K562 (cell line): ENCODE measurements at regions not wholly inside any gene's neighbourhood (a gene's known extent, or its start where the extent isn't known, plus 50 kb on each side); places are given as distances from the start of the nearest gene placed in this dataset.

Experiments
- ATAC-seq: fragments of 200-7000 bp; cut with Tn5 transposase; 3 replicates; pipeline ENCODE4 v1.9.1; 2020; ENCODE audit warnings: moderate library complexity
- BruUV-seq: library from RNA; stranded (reverse); fragments of 400-500 nt; replicated peaks from 2 replicates; lab custom pipeline; 2021; lab: Mats Ljungman, UMichigan
- CTCF ChIA-PET: fragments of 300-600 bp; formaldehyde crosslinking; extraction: SDS; loops from one replicate; lab custom pipeline; 2021; ENCODE audit warnings: low intra/inter-chr PET ratio; lab: Yijun Ruan, JAX
- POLR2A ChIA-PET: fragments of 300-600, 350-650 bp; sonication (Branson Sonifier 250); formaldehyde crosslinking; extraction: SDS; loops from one replicate; lab custom pipeline; 2021; ENCODE audit warnings: antibody characterized with exemption, inconsistent platforms; lab: Yijun Ruan, JAX
- DNase-seq, 4 experiments: peaks; one replicate each; pipeline versions ENCODE4 v3.0.0 to v3.0.0-alpha.2; 2011 to 2018; ENCODE audit warnings: low spot score in 3 of 4, mixed read lengths in 3 of 4; ENCODE audit errors: extremely low read depth in 1 of 4
- FAIRE-seq: peaks from 2 replicates; lab custom pipeline; 2011; peaks lifted over from hg19 to GRCh38; lab: Jason Lieb, UNC
- H2AFZ ChIP-seq: 2 replicates; pipeline ENCODE4 v1.6.0; 2011; ENCODE audit warnings: low read depth, low read length, control low read depth, inconsistent platforms
- H3K27ac ChIP-seq: fragments of 200-600 bp; 3 replicates; pipeline ENCODE4 v1.8.0; 2011; ENCODE audit warnings: low read depth, mild to moderate bottlenecking, control low read depth, inconsistent platforms, low read length, moderate library complexity, mixed read lengths; ENCODE audit errors: extremely low read depth
- H3K27me3 ChIP-seq, 2 experiments: fragments of 300-600 bp in 1 of 2; 2 replicates in 1 of 2; 3 replicates in 1 of 2; pipeline versions ENCODE4 v1.6.0 to v1.8.0; 2011; ENCODE audit warnings: inconsistent platforms in 2 of 2, low read length in 2 of 2, mild to moderate bottlenecking in 1 of 2, mixed read lengths in 1 of 2, moderate library complexity in 1 of 2; ENCODE audit not compliant: control insufficient read depth in 2 of 2, insufficient read depth in 2 of 2
- H3K36me3 ChIP-seq: fragments of 300-600 bp; 3 replicates; pipeline ENCODE4 v1.8.0; 2011; ENCODE audit warnings: mild to moderate bottlenecking, low read length, inconsistent platforms; ENCODE audit not compliant: control insufficient read depth, insufficient read depth
- H3K4me1 ChIP-seq, 2 experiments: fragments of 200-600 bp in 1 of 2; replicated peaks in 1 of 2; 2 replicates in 1 of 2; 3 replicates in 1 of 2; pipeline versions ENCODE4 v1.5.1 to v1.8.0; 2011; ENCODE audit warnings: inconsistent platforms in 2 of 2, low read length in 2 of 2, mild to moderate bottlenecking in 1 of 2, mixed read lengths in 1 of 2, moderate library complexity in 1 of 2; ENCODE audit not compliant: control insufficient read depth in 2 of 2, insufficient read depth in 2 of 2
- H3K4me2 ChIP-seq: 2 replicates; pipeline ENCODE4 v1.6.1; 2011; ENCODE audit warnings: low read length, control low read depth, inconsistent platforms, mixed read lengths; ENCODE audit not compliant: insufficient read depth
- H3K4me3 ChIP-seq: fragments of 200-600 bp; sonication (generic), shearing (Covaris generic); 2 replicates; pipeline ENCODE4 v1.5.1; 2016; ENCODE audit warnings: control low read depth, inconsistent platforms
- H3K79me2 ChIP-seq: fragments of 200-600 bp; 3 replicates; pipeline ENCODE4 v1.8.0; 2011; ENCODE audit warnings: low read length, inconsistent platforms; ENCODE audit not compliant: control insufficient read depth, insufficient read depth
- H3K9ac ChIP-seq, 2 experiments: 2 replicates each; pipeline versions ENCODE4 v1.6.0 to v1.6.1; 2011; ENCODE audit warnings: low read depth in 2 of 2, low read length in 2 of 2, control low read depth in 1 of 2, inconsistent platforms in 1 of 2, mild to moderate bottlenecking in 1 of 2, mixed read lengths in 1 of 2; ENCODE audit not compliant: insufficient read depth in 1 of 2
- H3K9me1 ChIP-seq: one replicate; pipeline ENCODE4 v1.6.0; 2011; ENCODE audit warnings: inconsistent platforms, mild to moderate bottlenecking, low read length, moderate library complexity; ENCODE audit not compliant: control insufficient read depth, insufficient read depth
- H3K9me3 ChIP-seq: replicated peaks from 2 replicates; pipeline ENCODE4 v1.5.1; 2011; ENCODE audit warnings: low read depth, low read length, inconsistent platforms; ENCODE audit not compliant: control insufficient read depth, insufficient read depth
- H4K20me1 ChIP-seq: replicated peaks from 2 replicates; pipeline ENCODE4 v1.6.1; 2011; ENCODE audit warnings: low read length, inconsistent platforms, mixed read lengths; ENCODE audit not compliant: control insufficient read depth, insufficient read depth
- CAMTA2 ChIP-seq: fragments of 250-450 bp; sonication (Bioruptor Pico); conservative IDR thresholded peaks from 2 replicates; pipeline ENCODE4 v1.5.1; 2022
- CBX8 ChIP-seq: fragments of 200-600 bp; sonication (generic); IDR thresholded peaks from 2 replicates; pipeline ENCODE4 v1.6.1; 2012; ENCODE audit warnings: borderline replicate concordance, mixed run types, low read depth, mild to moderate bottlenecking, moderate library complexity, mixed read lengths, low read length, control low read depth, inconsistent platforms; ENCODE audit not compliant: poor library complexity, severe bottlenecking; ENCODE audit errors: extremely low read depth
- ELF4 ChIP-seq: fragments of 450-650 bp; formaldehyde crosslinking; IDR thresholded peaks from 2 replicates; pipeline ENCODE4 v1.4.0; 2022; ENCODE audit warnings: missing genetic modification characterization
- ILK ChIP-seq: fragments of 450-650 bp; IDR thresholded peaks from 2 replicates; pipeline ENCODE4 v1.6.1; 2016; ENCODE audit warnings: missing genetic modification characterization, low read depth, mild to moderate bottlenecking, missing compliant biosample characterization, moderate library complexity, borderline replicate concordance
- JUNB ChIP-seq: fragments of 450-650 bp; formaldehyde crosslinking; conservative IDR thresholded peaks from 2 replicates; pipeline ENCODE4 v1.4.0; 2020; ENCODE audit warnings: mild to moderate bottlenecking
- MTF1 ChIP-seq: fragments of 250-450 bp; sonication (Bioruptor Pico); IDR thresholded peaks from 2 replicates; pipeline ENCODE4 v1.9.0; 2021; ENCODE audit warnings: moderate library complexity, mild to moderate bottlenecking, inconsistent platforms, borderline replicate concordance
- RCOR1 ChIP-seq, 2 experiments: IDR thresholded peaks; 2 replicates each; pipeline ENCODE4 v1.6.1; 2012; ENCODE audit warnings: low read depth in 2 of 2, low read length in 2 of 2, borderline replicate concordance in 1 of 2, improper control_type of control experiment in 1 of 2
- TAF7 ChIP-seq: fragments of 450-650 bp; IDR thresholded peaks from 2 replicates; pipeline ENCODE4 v1.6.1; 2016; ENCODE audit warnings: missing genetic modification characterization, missing compliant biosample characterization
- TAF9B ChIP-seq: fragments of 450-650 bp; IDR thresholded peaks from 2 replicates; pipeline ENCODE4 v1.6.1; 2018; ENCODE audit warnings: mild to moderate bottlenecking; ENCODE audit not compliant: partially characterized antibody
- TSC22D4 ChIP-seq: fragments of 450-650 bp; IDR thresholded peaks from 2 replicates; pipeline ENCODE4 v1.6.1; 2016; ENCODE audit warnings: missing genetic modification characterization, missing biosample characterization, control low read depth
- UBTF ChIP-seq, 2 experiments: IDR thresholded peaks; 2 replicates each; pipeline ENCODE4 v1.6.1; 2012; ENCODE audit warnings: improper control_type of control experiment in 2 of 2, low read depth in 2 of 2, low read length in 2 of 2, borderline replicate concordance in 1 of 2
- ZBTB12 ChIP-seq: fragments of 250-450 bp; sonication (Bioruptor Pico); IDR thresholded peaks from 2 replicates; pipeline ENCODE4 v1.4.0; 2020
- ZNF134 ChIP-seq: fragments of 250-450 bp; sonication (Bioruptor Pico); conservative IDR thresholded peaks from 2 replicates; pipeline ENCODE4 v1.4.0; 2020
- ZNF224 ChIP-seq: sonication (generic); formaldehyde crosslinking; IDR thresholded peaks from 2 replicates; pipeline ENCODE4 v1.8.0; 2022; ENCODE audit warnings: mild to moderate bottlenecking, missing genetic modification reagents
- ZNF764 ChIP-seq: fragments of 250-450 bp; sonication (Bioruptor Pico); IDR thresholded peaks from 2 replicates; pipeline ENCODE4 v1.4.0; 2020; ENCODE audit warnings: low read depth, mild to moderate bottlenecking, moderate library complexity
- WGBS: fragments of 100-300 bp; shearing (Covaris generic); methylation state at CpG from one replicate; pipeline ENCODE4 v1.1.6; 2016; ENCODE audit warnings: low coverage, mixed read lengths; ENCODE audit not compliant: insufficient coverage; ENCODE audit errors: missing lambda C conversion rate; 5-methylcytosine and 5-hydroxymethylcytosine counted together
- in situ Hi-C: fragments of 300-500 bp; cut with MboI; formaldehyde crosslinking; loops from 4 replicates; pipeline ENCODE4 v1.15.0; 2018; ENCODE audit warnings: inconsistent platforms, mixed read lengths
- intact Hi-C: fragments of 100-400 bp; cut with micrococcal nuclease; formaldehyde crosslinking; loops from 2 replicates; pipeline ENCODE4 v1.14.2; 2022
- TF ChIP-seq, protein P1 (sequence below): fragments of 450-650 bp; IDR thresholded peaks from 2 replicates; pipeline ENCODE4 v1.6.1; 2017; ENCODE audit warnings: antibody characterized with exemption

- TF ChIP-seq UBTF (IDR thresholded peaks at IDR 0.05; ENCODE audit: borderline replicate concordance in 1 of 2, low read depth in 2 of 2, low read length in 2 of 2) (no peak), ILK (tag) (no peak), ZNF224 (CRISPR knock-in tag) (no peak), ZNF134 (no peak), CAMTA2 (no peak)
- TF ChIP-seq, all 486 proteins: peak for 0
Observed at GRCh38 chr5:73357576-73357975, 91.0 kb downstream of the FOXD1 start (continued).

GRCh38 chr5:73355108-73355507 lies 93.5 kb downstream of the FOXD1 start:
- Histone ChIP-seq H3K4me2 (no peak overlapping the region), H3K9me1 (no peaks in the 10 kb centered on the region), H3K27me3 (peaks cover 3 to 5% of the 10 kb centered on the region in 2 experiments; a peak in 2 of 5 replicates), H3K4me3 (no peak overlapping the region), H3K36me3 (no peaks in the 10 kb centered on the region), H3K27ac (no peak overlapping the region), H3K79me2 (no peaks in the 10 kb centered on the region), H4K20me1 (no peaks in the 10 kb centered on the region), H2AFZ (no peak overlapping the region), H3K9ac (no peak overlapping the region), H3K4me1 (no peaks in the 10 kb centered on the region), H3K9me3 (no peaks in the 10 kb centered on the region)
- WGBS: 0% methylated on average over 1 of the region's 1 CpG
- FAIRE-seq (no peak), DNase-seq (no peak), ATAC-seq (no peak)
- in situ Hi-C loops (no loop called here), intact Hi-C loops (no loop called here)
- POLR2A ChIA-PET: interaction anchor here (0.6 kb wide), 1 partner anchor 40 kb away, joined by 4 read pairs; no protein-coding TSS in a partner anchor
- BruUV-seq: no TSS peak
- CTCF ChIA-PET: interaction anchor here (0.6 kb wide), 1 partner anchor 230 kb away, joined by 3 read pairs; no protein-coding TSS in a partner anchor
- TF ChIP-seq TAF7 (no peak), TSC22D4 (tag) (no peak), MTF1 (CRISPR knock-in tag) (no peak), ELF4 (no peak), TAF9B (no peak), RCOR1 (IDR thresholded peaks at IDR 0.05; ENCODE audit: borderline replicate concordance in 1 of 2, low read depth in 2 of 2, low read length in 2 of 2) (no peak), CBX8 (no peak), ZNF764 (CRISPR knock-in tag) (no peak), ZBTB12 (CRISPR knock-in tag) (no peak), JUNB (CRISPR knock-in tag) (no peak)
- TF ChIP-seq, protein P1, sequence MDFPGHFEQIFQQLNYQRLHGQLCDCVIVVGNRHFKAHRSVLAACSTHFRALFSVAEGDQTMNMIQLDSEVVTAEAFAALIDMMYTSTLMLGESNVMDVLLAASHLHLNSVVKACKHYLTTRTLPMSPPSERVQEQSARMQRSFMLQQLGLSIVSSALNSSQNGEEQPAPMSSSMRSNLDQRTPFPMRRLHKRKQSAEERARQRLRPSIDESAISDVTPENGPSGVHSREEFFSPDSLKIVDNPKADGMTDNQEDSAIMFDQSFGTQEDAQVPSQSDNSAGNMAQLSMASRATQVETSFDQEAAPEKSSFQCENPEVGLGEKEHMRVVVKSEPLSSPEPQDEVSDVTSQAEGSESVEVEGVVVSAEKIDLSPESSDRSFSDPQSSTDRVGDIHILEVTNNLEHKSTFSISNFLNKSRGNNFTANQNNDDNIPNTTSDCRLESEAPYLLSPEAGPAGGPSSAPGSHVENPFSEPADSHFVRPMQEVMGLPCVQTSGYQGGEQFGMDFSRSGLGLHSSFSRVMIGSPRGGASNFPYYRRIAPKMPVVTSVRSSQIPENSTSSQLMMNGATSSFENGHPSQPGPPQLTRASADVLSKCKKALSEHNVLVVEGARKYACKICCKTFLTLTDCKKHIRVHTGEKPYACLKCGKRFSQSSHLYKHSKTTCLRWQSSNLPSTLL: no peak
